ENCODE measurements at regions not wholly inside any gene's neighbourhood (a gene's known extent, or its start where the extent isn't known, plus 50 kb on each side); places are given as distances from the start of the nearest gene placed in this dataset.

DNA sequence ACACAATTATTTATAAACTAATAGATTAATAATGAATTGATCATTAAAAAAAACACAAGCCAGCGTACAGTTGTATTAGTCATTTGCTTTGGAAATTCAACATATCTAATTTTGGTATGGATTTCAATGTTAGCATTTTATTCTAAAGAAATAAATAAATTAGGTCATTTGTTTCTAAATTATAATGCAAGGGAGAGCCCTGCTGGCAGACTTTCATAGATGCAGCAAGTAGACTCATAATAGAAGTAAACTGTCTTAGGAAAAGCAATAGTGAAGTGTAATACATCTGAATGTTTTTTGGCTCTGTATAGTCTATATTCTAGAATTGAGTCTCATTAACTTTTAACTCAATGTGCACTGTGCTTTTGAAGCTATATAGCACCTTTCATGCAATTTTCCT, 982.4 kb upstream of the MIR17HG start:
- TF ChIP-seq, protein P1, sequence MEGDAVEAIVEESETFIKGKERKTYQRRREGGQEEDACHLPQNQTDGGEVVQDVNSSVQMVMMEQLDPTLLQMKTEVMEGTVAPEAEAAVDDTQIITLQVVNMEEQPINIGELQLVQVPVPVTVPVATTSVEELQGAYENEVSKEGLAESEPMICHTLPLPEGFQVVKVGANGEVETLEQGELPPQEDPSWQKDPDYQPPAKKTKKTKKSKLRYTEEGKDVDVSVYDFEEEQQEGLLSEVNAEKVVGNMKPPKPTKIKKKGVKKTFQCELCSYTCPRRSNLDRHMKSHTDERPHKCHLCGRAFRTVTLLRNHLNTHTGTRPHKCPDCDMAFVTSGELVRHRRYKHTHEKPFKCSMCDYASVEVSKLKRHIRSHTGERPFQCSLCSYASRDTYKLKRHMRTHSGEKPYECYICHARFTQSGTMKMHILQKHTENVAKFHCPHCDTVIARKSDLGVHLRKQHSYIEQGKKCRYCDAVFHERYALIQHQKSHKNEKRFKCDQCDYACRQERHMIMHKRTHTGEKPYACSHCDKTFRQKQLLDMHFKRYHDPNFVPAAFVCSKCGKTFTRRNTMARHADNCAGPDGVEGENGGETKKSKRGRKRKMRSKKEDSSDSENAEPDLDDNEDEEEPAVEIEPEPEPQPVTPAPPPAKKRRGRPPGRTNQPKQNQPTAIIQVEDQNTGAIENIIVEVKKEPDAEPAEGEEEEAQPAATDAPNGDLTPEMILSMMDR (IDR thresholded peaks at IDR 0.05; ENCODE audit: low read depth, low read length, missing input control), result no peak
- TF ChIP-seq, protein P2, sequence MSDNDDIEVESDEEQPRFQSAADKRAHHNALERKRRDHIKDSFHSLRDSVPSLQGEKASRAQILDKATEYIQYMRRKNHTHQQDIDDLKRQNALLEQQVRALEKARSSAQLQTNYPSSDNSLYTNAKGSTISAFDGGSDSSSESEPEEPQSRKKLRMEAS (IDR thresholded peaks at IDR 0.05), result no peak
- TF ChIP-seq NR2F2 (IDR thresholded peaks at IDR 0.05) (no peak), EGR1 (IDR thresholded peaks at IDR 0.05; ENCODE audit: low read depth in 2 of 2) (no peak), FOXA1 (IDR thresholded peaks at IDR 0.05) (no peak)

Data from liver (tissue), 3 donors.